ENCODE measurements at regions not wholly inside any gene's neighbourhood (a gene's known extent, or its start where the extent isn't known, plus 50 kb on each side); places are given as distances from the start of the nearest gene placed in this dataset.

DNA sequence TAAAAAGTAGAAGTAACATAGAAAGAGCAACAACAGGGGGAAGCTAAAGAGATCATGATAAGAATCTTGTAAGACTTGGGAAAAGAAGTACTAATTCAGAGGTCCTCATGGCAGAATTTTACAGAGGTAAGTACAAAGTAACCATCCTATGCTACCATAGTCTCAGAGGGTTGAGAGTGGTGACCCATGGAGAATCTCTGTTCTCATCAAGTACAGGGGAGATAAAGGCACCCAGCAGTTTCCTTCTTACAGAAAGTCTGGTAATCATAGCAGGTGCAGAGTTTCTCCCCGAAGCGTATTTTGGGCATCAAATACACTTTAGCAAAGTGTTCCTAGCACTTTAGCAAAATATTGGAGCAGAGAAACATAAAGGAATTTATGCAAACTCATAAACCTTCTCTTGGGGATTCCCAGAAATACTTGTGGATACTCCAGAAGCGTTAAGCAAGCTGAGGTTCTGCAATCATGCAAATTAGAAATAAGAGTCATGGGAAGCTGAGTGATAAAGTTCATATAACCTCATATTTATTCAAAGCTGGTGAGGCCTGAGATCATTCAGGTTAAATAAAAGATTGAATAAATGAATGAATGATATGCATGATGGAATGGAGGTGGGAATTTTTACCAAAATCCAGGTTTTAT is 101.0 kb upstream of the SMC2 start:
- H3K4me3 ChIP-seq (replicated peaks; ENCODE audit: low read depth, low read length) = no peak overlapping the region
- no peak for DNase-seq (ENCODE audit: low read depth)
- TF ChIP-seq, protein P1, sequence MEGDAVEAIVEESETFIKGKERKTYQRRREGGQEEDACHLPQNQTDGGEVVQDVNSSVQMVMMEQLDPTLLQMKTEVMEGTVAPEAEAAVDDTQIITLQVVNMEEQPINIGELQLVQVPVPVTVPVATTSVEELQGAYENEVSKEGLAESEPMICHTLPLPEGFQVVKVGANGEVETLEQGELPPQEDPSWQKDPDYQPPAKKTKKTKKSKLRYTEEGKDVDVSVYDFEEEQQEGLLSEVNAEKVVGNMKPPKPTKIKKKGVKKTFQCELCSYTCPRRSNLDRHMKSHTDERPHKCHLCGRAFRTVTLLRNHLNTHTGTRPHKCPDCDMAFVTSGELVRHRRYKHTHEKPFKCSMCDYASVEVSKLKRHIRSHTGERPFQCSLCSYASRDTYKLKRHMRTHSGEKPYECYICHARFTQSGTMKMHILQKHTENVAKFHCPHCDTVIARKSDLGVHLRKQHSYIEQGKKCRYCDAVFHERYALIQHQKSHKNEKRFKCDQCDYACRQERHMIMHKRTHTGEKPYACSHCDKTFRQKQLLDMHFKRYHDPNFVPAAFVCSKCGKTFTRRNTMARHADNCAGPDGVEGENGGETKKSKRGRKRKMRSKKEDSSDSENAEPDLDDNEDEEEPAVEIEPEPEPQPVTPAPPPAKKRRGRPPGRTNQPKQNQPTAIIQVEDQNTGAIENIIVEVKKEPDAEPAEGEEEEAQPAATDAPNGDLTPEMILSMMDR (IDR thresholded peaks at IDR 0.05; ENCODE audit: low read length, missing control alignments) = no peak

DNA sequence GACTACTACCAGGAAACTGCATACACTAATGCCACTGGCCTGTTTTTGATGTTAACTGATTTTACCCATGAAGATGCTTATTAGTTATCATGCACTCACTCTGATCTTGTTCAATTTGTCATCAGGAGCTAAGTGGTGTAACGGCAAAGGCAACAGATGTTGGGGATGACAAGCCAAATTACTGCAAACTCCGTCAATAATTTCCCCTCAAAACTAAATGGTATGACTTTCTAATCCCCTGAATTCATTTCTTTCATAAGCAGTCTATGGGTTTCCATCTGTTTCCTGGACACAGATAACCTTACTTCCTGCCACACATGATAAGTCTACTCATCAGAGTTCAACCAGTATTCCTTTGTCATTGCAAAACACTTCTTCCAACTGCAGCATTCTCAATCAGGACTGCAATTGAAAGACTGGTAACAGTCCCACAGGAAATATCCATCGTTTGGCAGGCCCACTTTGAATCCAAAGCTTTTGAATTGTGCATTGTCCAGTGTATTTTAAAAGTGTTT is 96.2 kb upstream of the SMC2 start:
- no peak overlapping the region for H3K4me3 ChIP-seq (replicated peaks; ENCODE audit: low read depth, low read length)
- TF ChIP-seq, protein P1 (IDR thresholded peaks at IDR 0.05; ENCODE audit: low read length, missing control alignments) = no peak
- no peak for DNase-seq (ENCODE audit: low read depth)

DNA sequence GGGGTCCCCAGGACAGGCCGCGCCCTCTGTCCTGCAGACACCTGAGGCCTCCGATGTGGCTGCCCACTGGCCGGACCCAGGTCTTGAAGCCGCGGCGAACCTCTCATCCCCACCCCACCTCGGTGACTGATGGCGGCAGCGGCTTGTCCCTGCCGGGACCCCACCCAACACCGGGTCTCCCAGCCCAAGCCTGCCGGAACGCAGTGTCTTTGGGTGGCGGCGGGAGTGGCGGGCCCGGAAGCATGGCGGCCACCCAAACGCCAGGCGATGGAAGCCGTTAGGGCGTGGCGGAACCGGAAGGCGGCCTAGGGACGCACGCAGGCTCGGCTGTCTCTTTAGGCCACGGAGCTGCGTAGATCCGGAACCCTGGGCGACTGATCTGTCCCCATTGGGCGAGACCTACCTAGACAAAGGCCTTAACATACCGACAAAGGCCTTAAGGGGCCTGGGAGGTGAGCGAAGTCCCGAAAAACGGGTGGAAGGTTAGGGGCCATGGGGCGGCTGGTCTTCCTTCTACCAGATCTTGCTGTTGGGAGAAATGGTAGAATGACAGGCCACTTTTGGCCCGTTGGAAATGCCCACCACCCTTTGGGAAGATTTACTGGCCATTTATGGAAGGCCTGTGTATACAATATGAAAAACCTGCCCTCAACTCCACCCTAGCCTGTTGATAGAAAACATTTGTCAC is 94.6 kb upstream of the SMC2 start:
- DNase-seq (ENCODE audit: low read depth) = no peak
- TF ChIP-seq, protein P1 (IDR thresholded peaks at IDR 0.05; ENCODE audit: low read length, missing control alignments) = no peak
- H3K4me3 ChIP-seq (replicated peaks; ENCODE audit: low read depth, low read length) = no peak overlapping the region

DNA sequence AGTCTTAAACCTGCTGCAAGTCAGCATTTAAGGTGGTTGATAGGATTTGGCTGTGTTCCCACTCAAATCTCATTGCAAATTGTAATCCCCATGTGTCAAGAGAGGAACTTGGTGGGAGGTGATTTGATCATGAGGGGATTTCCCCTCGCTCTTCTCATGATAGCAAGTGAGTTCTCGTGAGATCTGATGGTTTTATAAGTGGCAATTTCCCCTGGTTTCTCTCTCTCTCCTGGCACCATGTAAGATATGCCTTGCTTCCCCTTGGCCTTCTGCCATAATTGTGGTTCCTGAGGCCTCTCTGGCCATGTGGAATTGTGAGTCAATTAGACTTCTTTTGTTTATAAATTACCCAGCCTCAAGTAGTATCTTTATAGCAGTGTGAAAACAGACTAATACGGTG is 84.3 kb upstream of the SMC2 start:
- TF ChIP-seq, protein P1 (IDR thresholded peaks at IDR 0.05; ENCODE audit: low read length, missing control alignments) = no peak
- peak; percentile 23 for DNase-seq (ENCODE audit: low read depth)
- no peak overlapping the region for H3K4me3 ChIP-seq (replicated peaks; ENCODE audit: low read depth, low read length)

DNA sequence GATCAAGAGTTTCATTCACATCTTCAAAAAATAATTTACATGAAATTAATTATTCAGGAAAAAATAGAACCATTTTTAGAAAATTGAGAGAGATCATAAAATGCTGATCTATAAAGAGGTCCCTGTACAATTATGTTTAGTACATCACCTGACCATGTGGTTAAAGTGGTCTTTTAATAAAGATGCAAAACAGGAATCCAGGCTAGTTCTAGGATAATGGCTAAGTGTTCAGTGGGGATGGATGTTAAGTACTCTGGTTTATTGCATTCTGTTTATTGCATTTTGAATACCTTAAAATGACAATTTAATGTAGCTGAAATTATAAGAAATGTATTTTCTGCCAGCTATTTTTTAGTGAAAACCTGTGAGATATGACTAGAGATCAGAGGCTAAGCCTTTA is 72.0 kb upstream of the SMC2 start:
- TF ChIP-seq, protein P1 (IDR thresholded peaks at IDR 0.05; ENCODE audit: low read length, missing control alignments) = no peak
- H3K4me3 ChIP-seq (replicated peaks; ENCODE audit: low read depth, low read length) = no peak overlapping the region
- DNase-seq (ENCODE audit: low read depth) = no peak

DNA sequence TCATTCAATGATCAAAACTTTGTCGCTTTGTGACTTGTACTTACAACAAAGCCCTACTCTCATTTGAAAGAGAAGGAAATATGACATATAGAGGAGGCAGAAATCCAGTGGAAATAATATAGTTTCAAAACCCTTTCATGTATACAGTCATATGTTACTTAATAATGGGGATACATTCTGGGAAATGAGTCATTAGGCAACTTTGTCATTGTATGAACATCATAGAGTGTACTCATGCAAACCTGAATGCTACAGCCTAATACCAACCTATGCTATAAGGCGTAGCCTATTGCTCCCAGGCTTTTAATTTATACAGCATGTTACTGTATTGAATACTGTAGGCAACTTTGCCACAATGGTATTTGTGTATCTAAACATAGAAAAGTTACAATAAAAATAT is 69.0 kb upstream of the SMC2 start:
- no peak overlapping the region for H3K4me3 ChIP-seq (replicated peaks; ENCODE audit: low read depth, low read length)
- peak; percentile 1 for DNase-seq (ENCODE audit: low read depth)
- TF ChIP-seq, protein P1 (IDR thresholded peaks at IDR 0.05; ENCODE audit: low read length, missing control alignments) = no peak

All from fibroblast of pulmonary artery (primary cell).